ENCODE measurements at regions not wholly inside any gene's neighbourhood (a gene's known extent, or its start where the extent isn't known, plus 50 kb on each side); places are given as distances from the start of the nearest gene placed in this dataset.
"Not testable (repeated sequence)": the region's sequence is repeated elsewhere in the genome, so short reads cannot be mapped to it uniquely, and the experiment has no call there.

GRCh38 chrX:137122651-137123050 is 88.9 kb upstream of the GPR101 start:
- not testable (repeated sequence) for H3K18ac ChIP-seq (ENCODE audit: low read depth in 1 of 2, low read length in 2 of 2); H3K4ac ChIP-seq (ENCODE audit: low read depth in 1 of 2, low read length in 2 of 2); H2BK120ac ChIP-seq (ENCODE audit: low read depth, low read length); H3K4me2 ChIP-seq (ENCODE audit: low read length, poor library complexity, severe bottlenecking); H3K36me3 ChIP-seq (ENCODE audit: control insufficient read depth in 1 of 2, insufficient read depth in 2 of 2, low read depth in 1 of 2, low read length in 2 of 2); H3K14ac ChIP-seq (ENCODE audit: low read length in 2 of 2); H2AK5ac ChIP-seq (ENCODE audit: low read length, severe bottlenecking); H3K4me3 ChIP-seq (ENCODE audit: insufficient read depth in 1 of 2, low read depth in 1 of 2, low read length in 2 of 2); H2AFZ ChIP-seq (ENCODE audit: low read depth, low read length); H2BK15ac ChIP-seq (ENCODE audit: low read depth, poor library complexity, severe bottlenecking); H3K9me3 ChIP-seq (ENCODE audit: control insufficient read depth, low read length); DNase-seq; H3K4me1 ChIP-seq (ENCODE audit: control insufficient read depth, insufficient read depth, low read depth, low read length); H4K91ac ChIP-seq (ENCODE audit: low read length); H2BK12ac ChIP-seq (ENCODE audit: low read length in 2 of 2); H3K9ac ChIP-seq (ENCODE audit: low read length); H3K79me1 ChIP-seq (replicated peaks; ENCODE audit: low read length, poor library complexity, severe bottlenecking); H3K27me3 ChIP-seq (ENCODE audit: control insufficient read depth in 1 of 2, insufficient read depth in 1 of 2, low read length in 2 of 2); H2BK5ac ChIP-seq (ENCODE audit: low read depth, low read length, poor library complexity, severe bottlenecking); H3K27ac ChIP-seq (ENCODE audit: low read length, poor library complexity, severe bottlenecking); H3K23ac ChIP-seq (ENCODE audit: low read length in 2 of 2); H4K8ac ChIP-seq (ENCODE audit: low read length)
- 88% methylated on average over 7 of the region's 8 CpGs for WGBS

DNA sequence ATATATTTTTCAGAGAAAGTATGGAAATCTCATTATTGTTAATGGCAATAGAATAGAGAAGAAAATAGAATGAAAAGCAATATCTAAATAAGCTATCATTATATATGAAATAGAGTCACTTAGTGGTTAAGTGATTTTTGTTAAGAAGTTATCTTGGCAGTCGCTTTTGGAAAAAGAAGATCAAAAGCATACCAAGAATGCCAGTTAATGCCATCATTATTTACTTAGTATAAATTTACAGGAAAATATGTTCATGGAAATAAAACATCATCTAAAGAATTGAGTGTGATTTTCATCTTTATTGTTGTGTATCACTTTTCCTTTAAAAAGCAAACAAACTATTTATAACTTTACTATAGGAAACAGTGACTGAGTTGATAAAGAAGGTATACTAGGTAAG is 85.3 kb upstream of the GPR101 start:
- H3K9ac ChIP-seq (ENCODE audit: low read length) = no peak overlapping the region
- H2AK5ac ChIP-seq (ENCODE audit: low read length, severe bottlenecking) = no peak overlapping the region
- H3K4me1 ChIP-seq (ENCODE audit: control insufficient read depth, insufficient read depth, low read depth, low read length) = no peaks in the 10 kb centered on the region
- H2BK120ac ChIP-seq (ENCODE audit: low read depth, low read length) = no peak overlapping the region
- no peak overlapping the region for H3K23ac ChIP-seq (ENCODE audit: low read length in 2 of 2)
- no peak overlapping the region for H3K4me3 ChIP-seq (ENCODE audit: insufficient read depth in 1 of 2, low read depth in 1 of 2, low read length in 2 of 2)
- no peaks in the 10 kb centered on the region for H3K36me3 ChIP-seq (ENCODE audit: control insufficient read depth in 1 of 2, insufficient read depth in 2 of 2, low read depth in 1 of 2, low read length in 2 of 2)
- WGBS = no CpG with 5 or more reads among the region's 1 CpG
- DNase-seq = no peak
- no peak overlapping the region for H3K4ac ChIP-seq (ENCODE audit: low read depth in 1 of 2, low read length in 2 of 2)
- H4K8ac ChIP-seq (ENCODE audit: low read length) = no peak overlapping the region
- H3K9me3 ChIP-seq (ENCODE audit: control insufficient read depth, low read length) = peaks cover 5% of the 10 kb centered on the region
- H4K91ac ChIP-seq (ENCODE audit: low read length) = no peak overlapping the region
- H3K14ac ChIP-seq (ENCODE audit: low read length in 2 of 2) = no peak overlapping the region
- no peak overlapping the region for H3K27ac ChIP-seq (ENCODE audit: low read length, poor library complexity, severe bottlenecking)
- no peak overlapping the region for H2BK15ac ChIP-seq (ENCODE audit: low read depth, poor library complexity, severe bottlenecking)
- no peak overlapping the region for H2BK12ac ChIP-seq (ENCODE audit: low read length in 2 of 2)
- H2BK5ac ChIP-seq (ENCODE audit: low read depth, low read length, poor library complexity, severe bottlenecking) = no peak overlapping the region
- H3K4me2 ChIP-seq (ENCODE audit: low read length, poor library complexity, severe bottlenecking) = no peak overlapping the region
- no peak overlapping the region for H3K18ac ChIP-seq (ENCODE audit: low read depth in 1 of 2, low read length in 2 of 2)
- H2AFZ ChIP-seq (ENCODE audit: low read depth, low read length) = no peak overlapping the region
- no peaks in the 10 kb centered on the region for H3K79me1 ChIP-seq (replicated peaks; ENCODE audit: low read length, poor library complexity, severe bottlenecking)
- no peaks in the 10 kb centered on the region for H3K27me3 ChIP-seq (ENCODE audit: control insufficient read depth in 1 of 2, insufficient read depth in 1 of 2, low read length in 2 of 2)

- Histone ChIP-seq H2BK120ac (ENCODE audit: low read depth, low read length) (no peak overlapping the region), H3K9me3 (ENCODE audit: control insufficient read depth, low read length) (peaks cover 5% of the 10 kb centered on the region), H2BK15ac (ENCODE audit: low read depth, poor library complexity, severe bottlenecking) (no peak overlapping the region), H2AFZ (ENCODE audit: low read depth, low read length) (no peak overlapping the region), H3K4me2 (ENCODE audit: low read length, poor library complexity, severe bottlenecking) (no peak overlapping the region), H2BK5ac (ENCODE audit: low read depth, low read length, poor library complexity, severe bottlenecking) (no peak overlapping the region), H3K79me1 (replicated peaks; ENCODE audit: low read length, poor library complexity, severe bottlenecking) (no peaks in the 10 kb centered on the region), H3K14ac (ENCODE audit: low read length in 2 of 2) (no peak overlapping the region), H3K18ac (ENCODE audit: low read depth in 1 of 2, low read length in 2 of 2) (no peak overlapping the region), H2BK12ac (ENCODE audit: low read length in 2 of 2) (no peak overlapping the region), H3K4ac (ENCODE audit: low read depth in 1 of 2, low read length in 2 of 2) (no peak overlapping the region), H3K27ac (ENCODE audit: low read length, poor library complexity, severe bottlenecking) (no peak overlapping the region), H3K4me1 (ENCODE audit: control insufficient read depth, insufficient read depth, low read depth, low read length) (no peaks in the 10 kb centered on the region), H3K36me3 (ENCODE audit: control insufficient read depth in 1 of 2, insufficient read depth in 2 of 2, low read depth in 1 of 2, low read length in 2 of 2) (no peaks in the 10 kb centered on the region), H3K4me3 (ENCODE audit: insufficient read depth in 1 of 2, low read depth in 1 of 2, low read length in 2 of 2) (no peak overlapping the region), H4K91ac (ENCODE audit: low read length) (no peak overlapping the region), H3K23ac (ENCODE audit: low read length in 2 of 2) (no peak overlapping the region), H3K27me3 (ENCODE audit: control insufficient read depth in 1 of 2, insufficient read depth in 1 of 2, low read length in 2 of 2) (no peaks in the 10 kb centered on the region), H4K8ac (ENCODE audit: low read length) (no peak overlapping the region), H3K9ac (ENCODE audit: low read length) (no peak overlapping the region), H2AK5ac (ENCODE audit: low read length, severe bottlenecking) (no peak overlapping the region)
- no peak for DNase-seq
- WGBS = 75% methylated on average over 1 of the region's 1 CpG
Measured at GRCh38 chrX:137118536-137118935, 84.7 kb upstream of the GPR101 start.

- Histone ChIP-seq H2AFZ (ENCODE audit: low read depth, low read length) (no peak overlapping the region), H3K4me2 (ENCODE audit: low read length, poor library complexity, severe bottlenecking) (no peak overlapping the region), H2BK120ac (ENCODE audit: low read depth, low read length) (no peak overlapping the region), H2AK5ac (ENCODE audit: low read length, severe bottlenecking) (no peak overlapping the region), H2BK5ac (ENCODE audit: low read depth, low read length, poor library complexity, severe bottlenecking) (no peak overlapping the region), H3K9me3 (ENCODE audit: control insufficient read depth, low read length) (peaks cover 5% of the 10 kb centered on the region), H3K27ac (ENCODE audit: low read length, poor library complexity, severe bottlenecking) (no peak overlapping the region), H3K9ac (ENCODE audit: low read length) (no peak overlapping the region), H3K18ac (ENCODE audit: low read depth in 1 of 2, low read length in 2 of 2) (no peak overlapping the region), H4K8ac (ENCODE audit: low read length) (no peak overlapping the region), H3K27me3 (ENCODE audit: control insufficient read depth in 1 of 2, insufficient read depth in 1 of 2, low read length in 2 of 2) (no peaks in the 10 kb centered on the region), H3K36me3 (ENCODE audit: control insufficient read depth in 1 of 2, insufficient read depth in 2 of 2, low read depth in 1 of 2, low read length in 2 of 2) (no peaks in the 10 kb centered on the region), H4K91ac (ENCODE audit: low read length) (no peak overlapping the region), H3K4me1 (ENCODE audit: control insufficient read depth, insufficient read depth, low read depth, low read length) (no peaks in the 10 kb centered on the region), H3K14ac (ENCODE audit: low read length in 2 of 2) (no peak overlapping the region), H3K23ac (ENCODE audit: low read length in 2 of 2) (no peak overlapping the region), H3K79me1 (replicated peaks; ENCODE audit: low read length, poor library complexity, severe bottlenecking) (no peaks in the 10 kb centered on the region), H2BK15ac (ENCODE audit: low read depth, poor library complexity, severe bottlenecking) (no peak overlapping the region), H3K4ac (ENCODE audit: low read depth in 1 of 2, low read length in 2 of 2) (no peak overlapping the region), H3K4me3 (ENCODE audit: insufficient read depth in 1 of 2, low read depth in 1 of 2, low read length in 2 of 2) (no peak overlapping the region), H2BK12ac (ENCODE audit: low read length in 2 of 2) (no peak overlapping the region)
- DNase-seq = no peak
- WGBS = no CpG with 5 or more reads among the region's 2 CpGs
Measured at GRCh38 chrX:137118136-137118535, 84.3 kb upstream of the GPR101 start.
